WTC11 (cell line): ENCODE measurements at regions not wholly inside any gene's neighbourhood (a gene's known extent, or its start where the extent isn't known, plus 50 kb on each side); places are given as distances from the start of the nearest gene placed in this dataset.

ENCODE experiments used
- ATF1 ChIP-seq: sonication (generic); formaldehyde crosslinking; IDR thresholded peaks from 2 replicates; pipeline ENCODE4 v1.8.1; 2023; ENCODE audit warnings: mild to moderate bottlenecking, moderate library complexity, missing genetic modification reagents
- CREB1 ChIP-seq: sonication (generic); formaldehyde crosslinking; IDR thresholded peaks from 2 replicates; pipeline ENCODE4 v1.8.0; 2023; ENCODE audit warnings: mild to moderate bottlenecking, missing genetic modification reagents
- CREM ChIP-seq: sonication (generic); formaldehyde crosslinking; IDR thresholded peaks from 2 replicates; pipeline ENCODE4 v1.8.1; 2022; ENCODE audit warnings: mild to moderate bottlenecking, missing genetic modification reagents, moderate library complexity
- E2F5 ChIP-seq: sonication (generic); formaldehyde crosslinking; IDR thresholded peaks from 2 replicates; pipeline ENCODE4 v1.8.1; 2022; ENCODE audit warnings: mild to moderate bottlenecking, moderate library complexity, missing genetic modification reagents
- FOXJ3 ChIP-seq: sonication (generic); formaldehyde crosslinking; IDR thresholded peaks from 2 replicates; pipeline ENCODE4 v1.9.0; 2021; ENCODE audit warnings: missing genetic modification reagents, mild to moderate bottlenecking, borderline replicate concordance
- MXD4 ChIP-seq: fragments of 250-450 bp; sonication (Bioruptor Pico); IDR thresholded peaks from 2 replicates; pipeline ENCODE4 v1.8.0; 2021; ENCODE audit warnings: mild to moderate bottlenecking, moderate library complexity, borderline replicate concordance
- NR3C1 ChIP-seq: sonication (generic); formaldehyde crosslinking; conservative IDR thresholded peaks from 2 replicates; pipeline ENCODE4 v1.8.1; 2023; ENCODE audit warnings: low read depth, mild to moderate bottlenecking, missing genetic modification reagents
- SMAD4 ChIP-seq: sonication (generic); formaldehyde crosslinking; IDR thresholded peaks from 2 replicates; pipeline ENCODE4 v1.8.0; 2022; ENCODE audit warnings: mild to moderate bottlenecking, missing genetic modification reagents
- SP1 ChIP-seq: sonication (generic); formaldehyde crosslinking; conservative IDR thresholded peaks from 2 replicates; pipeline ENCODE4 v1.8.1; 2022; ENCODE audit warnings: missing genetic modification reagents
- TCF7 ChIP-seq: sonication (generic); formaldehyde crosslinking; IDR thresholded peaks from 2 replicates; pipeline ENCODE4 v1.8.0; 2022; ENCODE audit warnings: mild to moderate bottlenecking, low read depth, missing genetic modification reagents, moderate library complexity
- ZNF138 ChIP-seq: sonication (generic); formaldehyde crosslinking; conservative IDR thresholded peaks from 2 replicates; pipeline ENCODE4 v1.8.1; 2022; ENCODE audit warnings: mild to moderate bottlenecking, moderate library complexity, missing genetic modification reagents
- ZNF512 ChIP-seq: sonication (generic); formaldehyde crosslinking; IDR thresholded peaks from 2 replicates; pipeline ENCODE4 v1.8.1; 2022; ENCODE audit warnings: missing genetic modification reagents, borderline replicate concordance
- TF ChIP-seq, protein P1 (sequence below): fragments of 200-600 bp; IDR thresholded peaks from 2 replicates; pipeline ENCODE4 v1.8.0; 2022; ENCODE audit warnings: antibody characterized with exemption

DNA sequence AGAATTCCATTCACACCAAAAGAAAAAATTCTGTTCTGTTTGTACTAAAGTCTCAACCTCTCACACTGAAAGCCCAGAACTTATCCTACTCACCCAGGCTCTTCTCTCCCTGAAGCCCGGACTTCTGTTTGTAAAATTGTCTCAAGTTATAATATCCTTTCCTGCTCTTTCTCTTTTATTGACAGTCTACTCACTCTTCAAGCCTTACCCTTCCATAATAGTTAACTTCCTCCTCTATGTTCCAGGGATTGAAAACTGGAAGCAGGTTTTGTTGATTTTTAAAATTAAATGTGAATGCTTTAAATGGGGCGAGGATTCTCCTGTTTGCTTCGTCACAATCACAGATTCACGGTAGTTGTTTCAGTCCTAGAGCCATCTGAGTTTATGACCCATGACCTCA is 51.7 kb upstream of the CCDC112 start:
- TF ChIP-seq NR3C1 = no peak
- TF ChIP-seq CREM (CRISPR knock-in tag) = no peak
- no peak for TF ChIP-seq ZNF138 (CRISPR knock-in tag)
- TF ChIP-seq SMAD4 (CRISPR knock-in tag) = no peak
- TF ChIP-seq CREB1 = no peak
- TF ChIP-seq ATF1 (CRISPR knock-in tag) = no peak
- no peak for TF ChIP-seq E2F5 (CRISPR knock-in tag)
- TF ChIP-seq, protein P1, sequence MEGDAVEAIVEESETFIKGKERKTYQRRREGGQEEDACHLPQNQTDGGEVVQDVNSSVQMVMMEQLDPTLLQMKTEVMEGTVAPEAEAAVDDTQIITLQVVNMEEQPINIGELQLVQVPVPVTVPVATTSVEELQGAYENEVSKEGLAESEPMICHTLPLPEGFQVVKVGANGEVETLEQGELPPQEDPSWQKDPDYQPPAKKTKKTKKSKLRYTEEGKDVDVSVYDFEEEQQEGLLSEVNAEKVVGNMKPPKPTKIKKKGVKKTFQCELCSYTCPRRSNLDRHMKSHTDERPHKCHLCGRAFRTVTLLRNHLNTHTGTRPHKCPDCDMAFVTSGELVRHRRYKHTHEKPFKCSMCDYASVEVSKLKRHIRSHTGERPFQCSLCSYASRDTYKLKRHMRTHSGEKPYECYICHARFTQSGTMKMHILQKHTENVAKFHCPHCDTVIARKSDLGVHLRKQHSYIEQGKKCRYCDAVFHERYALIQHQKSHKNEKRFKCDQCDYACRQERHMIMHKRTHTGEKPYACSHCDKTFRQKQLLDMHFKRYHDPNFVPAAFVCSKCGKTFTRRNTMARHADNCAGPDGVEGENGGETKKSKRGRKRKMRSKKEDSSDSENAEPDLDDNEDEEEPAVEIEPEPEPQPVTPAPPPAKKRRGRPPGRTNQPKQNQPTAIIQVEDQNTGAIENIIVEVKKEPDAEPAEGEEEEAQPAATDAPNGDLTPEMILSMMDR = no peak
- TF ChIP-seq SP1 (CRISPR knock-in tag) = no peak
- no peak for TF ChIP-seq TCF7 (CRISPR knock-in tag)
- no peak for TF ChIP-seq FOXJ3 (CRISPR knock-in tag)
- no peak for TF ChIP-seq MXD4 (CRISPR knock-in tag)
- no peak for TF ChIP-seq ZNF512
